Activated T-cell treated with anti-CD3 and anti-CD28 coated beads, Interleukin-2, amount 50 U/mL, for 4 hours (primary cell): ENCODE measurements at regions not wholly inside any gene's neighbourhood (a gene's known extent, or its start where the extent isn't known, plus 50 kb on each side); places are given as distances from the start of the nearest gene placed in this dataset.

Experiments
- ATAC-seq, 2 donors: fragments of 200-7000 bp; cut with Tn5 transposase; one replicate each; pipeline ENCODE4 v1.10.0; 2021
- DNase-seq: peaks from one replicate; pipeline ENCODE4 v3.0.0-alpha.2; 2020
- H3K27me3 Mint-ChIP-seq: one replicate; pipeline ENCODE4 v1.8.0; 2021; ENCODE audit warnings: low read depth, mixed read lengths
- H3K36me3 Mint-ChIP-seq: one replicate; pipeline ENCODE4 v1.8.0; 2022; ENCODE audit warnings: mixed read lengths; ENCODE audit not compliant: insufficient read depth
- H3K4me1 Mint-ChIP-seq: one replicate; pipeline ENCODE4 v1.8.0; 2021; ENCODE audit warnings: low read depth, mixed read lengths
- H3K4me3 Mint-ChIP-seq: one replicate; pipeline ENCODE4 v1.8.0; 2021; ENCODE audit warnings: mild to moderate bottlenecking, moderate library complexity, mixed read lengths
- H3K9me3 Mint-ChIP-seq: one replicate; pipeline ENCODE4 v1.8.0; 2021; ENCODE audit warnings: mixed read lengths

DNA sequence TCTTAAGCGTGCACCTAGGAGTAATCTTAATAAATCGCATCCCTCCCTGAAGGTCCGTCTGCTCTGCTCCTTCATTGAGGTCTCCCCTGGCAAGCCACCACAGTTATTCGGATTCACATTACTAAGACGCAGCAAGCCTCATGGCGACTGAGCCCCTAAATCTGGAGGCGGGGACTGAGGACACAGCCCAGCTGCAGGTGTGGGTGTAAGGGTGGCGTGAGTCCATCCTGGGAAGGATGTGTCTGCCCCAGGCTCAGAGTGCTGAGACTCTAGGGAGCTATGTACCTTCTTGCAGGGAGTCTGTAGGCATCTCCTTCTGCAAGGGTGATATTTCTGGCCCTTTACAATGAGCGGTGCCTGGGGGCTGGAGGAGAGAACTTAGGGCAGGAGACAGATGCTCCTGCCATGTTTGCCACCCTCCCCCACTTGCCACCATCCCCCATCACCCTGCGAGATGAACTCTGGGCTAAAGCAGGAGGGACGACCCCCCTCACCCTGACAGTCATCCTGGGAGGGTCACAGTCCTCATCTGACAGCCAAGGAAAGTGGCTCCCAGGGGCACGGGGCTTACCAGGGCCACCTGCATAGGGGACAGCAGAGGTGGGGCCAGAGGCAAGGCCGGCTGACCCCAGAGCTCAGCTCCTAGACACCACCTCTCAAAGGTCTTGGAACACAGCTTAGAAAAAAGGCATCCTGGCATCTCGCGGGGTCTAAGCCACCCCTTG lies 76.4 kb upstream of the FCN1 start:
- ATAC-seq (no peak), DNase-seq (no peak)
- no peak overlapping the region for H3K4me3 Mint-ChIP-seq
- no peaks in the 10 kb centered on the region for H3K9me3 Mint-ChIP-seq
- peaks cover 4% of the 10 kb centered on the region for H3K27me3 Mint-ChIP-seq
- H3K4me1 Mint-ChIP-seq = no peaks in the 10 kb centered on the region
- H3K36me3 Mint-ChIP-seq = no peaks in the 10 kb centered on the region

DNA sequence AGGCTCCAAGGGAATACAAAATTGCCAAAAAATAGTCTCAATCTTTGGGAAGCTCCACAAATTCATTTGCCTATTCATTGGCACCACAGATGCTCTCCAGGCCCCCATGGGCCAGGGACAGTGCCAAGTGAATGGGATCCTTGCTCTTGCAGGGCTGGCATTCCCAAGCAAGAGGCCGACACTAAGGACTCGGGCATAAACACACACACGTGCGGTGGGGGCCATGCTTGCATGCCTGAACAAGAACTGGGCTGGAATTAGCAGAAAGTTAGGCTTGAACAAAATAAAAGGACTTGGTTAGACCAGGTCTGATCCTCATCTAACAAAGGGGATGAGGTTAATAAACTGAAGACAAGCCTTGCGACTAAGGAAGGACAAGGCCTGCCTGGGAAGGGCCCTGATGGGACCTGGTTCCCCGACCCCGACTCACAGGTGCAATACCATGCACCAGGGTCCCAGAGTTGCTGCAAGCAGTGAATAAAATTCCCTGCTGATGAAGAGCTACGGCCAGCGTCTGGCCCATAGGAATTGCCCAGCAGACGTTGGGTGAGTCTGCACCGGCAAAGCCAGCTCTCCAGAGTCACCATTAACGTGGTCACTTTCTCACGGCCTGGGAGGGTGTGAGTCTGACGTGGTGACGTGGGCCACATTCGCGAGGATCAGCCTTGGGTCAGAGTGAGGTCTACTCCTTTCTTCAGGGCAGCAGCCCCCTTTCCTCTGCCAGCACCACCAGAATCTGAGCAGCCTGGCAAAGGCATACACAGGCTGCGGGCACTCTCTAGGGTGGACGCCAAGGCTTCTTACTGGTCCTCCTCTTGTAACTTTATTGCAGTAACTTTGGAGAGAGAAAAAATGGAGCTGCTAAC lies 77.4 kb upstream of the FCN1 start:
- no peak for DNase-seq
- H3K4me1 Mint-ChIP-seq = no peaks in the 10 kb centered on the region
- no peak overlapping the region for H3K4me3 Mint-ChIP-seq
- peaks cover 2% of the 10 kb centered on the region for H3K9me3 Mint-ChIP-seq
- no peak for ATAC-seq
- no peaks in the 10 kb centered on the region for H3K36me3 Mint-ChIP-seq
- peaks cover 4% of the 10 kb centered on the region for H3K27me3 Mint-ChIP-seq

DNA sequence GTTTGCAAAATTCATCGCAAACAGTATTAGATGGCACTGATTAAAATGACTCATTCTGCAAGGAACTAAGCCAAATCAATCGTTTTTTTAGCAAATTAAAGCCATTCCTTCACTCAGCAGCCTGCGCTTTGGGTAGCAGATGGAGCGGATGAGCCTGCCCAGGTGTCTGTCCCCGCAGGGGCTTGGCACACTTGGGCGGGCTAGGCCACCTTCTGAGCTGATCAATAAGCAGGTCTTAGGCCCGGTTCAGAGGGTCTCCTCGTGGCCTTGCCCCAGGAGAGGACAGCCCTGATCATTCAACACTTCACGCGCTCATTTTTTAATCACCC lies 78.0 kb upstream of the FCN1 start:
- Mint-ChIP-seq H3K4me3 (no peak overlapping the region), H3K4me1 (no peaks in the 10 kb centered on the region), H3K36me3 (no peaks in the 10 kb centered on the region), H3K27me3 (peaks cover 4% of the 10 kb centered on the region), H3K9me3 (peaks cover 8% of the 10 kb centered on the region)
- ATAC-seq (no peak), DNase-seq (no peak)

DNA sequence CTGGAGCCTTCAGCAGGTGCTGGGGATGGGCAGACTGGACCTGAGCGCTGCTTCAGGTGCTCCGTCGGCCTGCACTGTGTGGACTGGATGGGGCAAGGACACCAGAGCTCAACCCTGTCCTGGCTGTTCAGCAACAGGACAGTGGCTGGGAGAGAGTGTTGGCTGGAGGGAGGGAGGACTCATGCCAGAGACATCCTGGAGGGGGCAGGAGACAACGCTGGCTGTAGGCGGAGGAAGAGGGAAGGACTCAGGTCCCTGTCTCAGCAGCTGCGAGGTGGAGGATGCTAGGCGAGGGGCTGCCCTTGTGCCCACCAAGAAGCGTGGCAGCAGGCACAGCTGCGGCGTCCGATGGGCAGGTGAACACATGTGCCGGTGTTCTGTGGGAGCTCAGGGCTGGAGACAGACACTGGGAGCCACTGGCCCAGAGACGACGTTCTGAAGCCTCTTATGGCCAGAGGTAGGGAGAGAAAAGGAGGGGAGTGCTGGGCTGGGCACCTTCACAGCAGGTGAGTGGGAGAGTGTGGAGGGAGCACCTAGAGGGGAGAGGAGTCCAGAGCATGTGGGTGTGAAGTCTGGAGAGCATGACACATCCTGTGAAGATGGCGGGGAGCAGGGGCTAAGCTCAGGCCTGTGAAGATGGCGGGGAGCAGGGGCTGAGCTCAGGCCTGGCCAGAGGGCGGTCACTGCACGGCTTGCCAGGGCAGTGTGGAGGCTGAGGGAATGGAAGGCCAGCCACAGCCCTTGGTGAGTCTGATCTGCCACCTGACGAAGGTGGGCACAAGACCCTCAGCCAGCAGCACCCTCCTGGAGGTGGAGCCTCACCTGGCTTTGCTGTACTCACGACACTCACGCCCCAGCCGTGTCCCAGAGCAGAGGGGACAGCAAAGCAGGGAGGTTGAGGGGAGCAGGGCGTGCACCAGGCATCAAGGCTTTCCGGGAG lies 79.1 kb upstream of the FCN1 start:
- H3K4me1 Mint-ChIP-seq = no peaks in the 10 kb centered on the region
- no peaks in the 10 kb centered on the region for H3K36me3 Mint-ChIP-seq
- H3K4me3 Mint-ChIP-seq = no peak overlapping the region
- peaks cover 11% of the 10 kb centered on the region for H3K9me3 Mint-ChIP-seq
- ATAC-seq = no peak
- H3K27me3 Mint-ChIP-seq = peaks cover 4% of the 10 kb centered on the region
- DNase-seq = no peak

DNA sequence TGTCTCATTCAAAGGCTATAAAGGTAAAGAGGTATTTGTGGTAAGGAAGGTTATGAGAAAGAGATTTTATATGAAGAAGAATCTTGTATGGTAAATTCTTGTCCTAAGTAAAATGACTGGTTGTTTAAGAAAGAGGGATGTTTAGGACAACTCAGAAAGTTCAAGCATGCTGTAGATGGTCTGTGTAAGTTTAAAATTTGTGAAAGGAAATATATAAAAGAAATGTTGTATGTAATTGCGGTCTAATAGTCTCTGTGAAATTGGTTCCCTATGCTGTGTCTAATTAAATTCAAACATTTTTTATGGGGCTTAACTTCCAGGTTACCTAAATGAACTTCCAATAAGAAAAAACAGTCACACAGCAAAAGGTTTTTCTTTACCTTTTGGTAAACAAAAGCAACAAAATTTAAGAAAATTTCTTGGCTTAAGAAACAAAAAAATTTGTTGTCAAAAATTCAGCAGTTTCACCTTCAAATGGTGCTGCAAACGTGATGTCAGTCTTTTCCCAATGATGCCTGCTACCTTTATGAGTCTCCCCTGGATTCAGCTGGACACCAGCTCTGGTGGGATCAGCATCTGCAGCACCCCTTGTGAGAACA lies 83.0 kb upstream of the FCN1 start:
- no peaks in the 10 kb centered on the region for H3K4me1 Mint-ChIP-seq
- no peak for DNase-seq
- ATAC-seq = no peak
- H3K9me3 Mint-ChIP-seq = peaks cover 11% of the 10 kb centered on the region
- peaks cover 4% of the 10 kb centered on the region for H3K27me3 Mint-ChIP-seq
- no peaks in the 10 kb centered on the region for H3K36me3 Mint-ChIP-seq
- no peak overlapping the region for H3K4me3 Mint-ChIP-seq

DNA sequence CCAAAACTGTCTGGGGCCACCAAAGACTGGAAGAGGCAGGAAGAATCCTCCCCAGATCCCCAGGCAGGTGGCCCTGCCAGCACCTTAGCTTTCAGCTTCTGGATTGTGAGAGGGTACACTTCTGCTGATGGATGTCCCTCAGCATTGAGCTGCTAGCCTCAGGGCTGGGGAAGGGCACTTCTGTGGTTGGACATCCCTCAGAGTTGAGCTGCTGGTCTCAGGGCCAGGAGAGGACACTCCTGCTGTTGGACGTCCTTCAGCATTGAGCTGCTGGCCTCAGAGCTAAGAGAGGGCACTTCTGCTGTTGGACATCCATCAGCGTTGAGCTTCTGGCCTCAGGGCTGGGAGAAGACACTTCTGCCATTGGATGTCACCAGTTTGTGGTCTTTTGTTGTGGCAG lies 83.8 kb upstream of the FCN1 start:
- ATAC-seq (no peak), DNase-seq (no peak)
- Mint-ChIP-seq H3K4me3 (no peak overlapping the region), H3K27me3 (peaks cover 3% of the 10 kb centered on the region), H3K9me3 (peaks cover 11% of the 10 kb centered on the region), H3K36me3 (no peaks in the 10 kb centered on the region), H3K4me1 (no peaks in the 10 kb centered on the region)

DNA sequence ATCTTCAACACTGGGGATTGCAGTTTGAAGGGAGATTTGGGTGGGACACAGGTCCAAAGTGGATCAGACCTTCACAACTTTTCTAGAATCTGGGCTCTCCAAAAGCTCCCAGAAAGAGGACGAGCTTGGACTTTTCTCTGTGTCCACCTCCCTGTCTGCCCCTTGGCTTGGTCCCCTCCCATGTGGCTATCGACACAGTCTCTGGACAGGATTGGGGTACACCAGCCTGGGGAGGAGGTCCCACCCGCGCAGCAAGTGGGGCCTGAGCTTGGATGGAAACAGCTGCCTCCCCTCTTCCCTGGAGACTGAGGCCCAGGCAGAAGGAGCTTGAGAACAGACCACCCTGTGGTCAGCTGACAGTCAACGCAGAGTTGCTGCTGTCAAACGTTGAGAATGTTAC lies 84.6 kb upstream of the FCN1 start:
- H3K36me3 Mint-ChIP-seq = no peaks in the 10 kb centered on the region
- DNase-seq (no peak), ATAC-seq (no peak)
- H3K4me1 Mint-ChIP-seq = no peaks in the 10 kb centered on the region
- no peaks in the 10 kb centered on the region for H3K27me3 Mint-ChIP-seq
- H3K4me3 Mint-ChIP-seq = no peak overlapping the region
- H3K9me3 Mint-ChIP-seq = peaks cover 11% of the 10 kb centered on the region

DNA sequence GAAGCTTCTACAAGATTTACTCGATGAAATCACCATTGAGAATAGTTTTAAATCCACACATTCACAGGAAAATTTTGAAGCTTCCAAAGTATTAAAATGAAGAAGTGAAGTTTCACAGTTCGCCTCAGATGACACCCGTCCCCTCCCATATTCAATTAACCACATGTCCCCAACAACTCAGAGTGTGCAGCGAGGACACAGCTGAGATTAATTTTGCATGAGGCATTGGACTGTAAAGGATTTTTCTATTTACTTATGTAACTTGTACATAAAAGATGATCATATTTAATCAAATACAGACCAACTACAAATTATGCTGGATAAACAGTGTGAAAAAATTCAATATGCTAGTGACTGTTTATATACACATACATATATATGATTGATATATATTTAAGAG lies 84.7 kb upstream of the OLFM1 start:
- H3K4me3 Mint-ChIP-seq = no peak overlapping the region
- H3K27me3 Mint-ChIP-seq = no peaks in the 10 kb centered on the region
- ATAC-seq = no peak

DNA sequence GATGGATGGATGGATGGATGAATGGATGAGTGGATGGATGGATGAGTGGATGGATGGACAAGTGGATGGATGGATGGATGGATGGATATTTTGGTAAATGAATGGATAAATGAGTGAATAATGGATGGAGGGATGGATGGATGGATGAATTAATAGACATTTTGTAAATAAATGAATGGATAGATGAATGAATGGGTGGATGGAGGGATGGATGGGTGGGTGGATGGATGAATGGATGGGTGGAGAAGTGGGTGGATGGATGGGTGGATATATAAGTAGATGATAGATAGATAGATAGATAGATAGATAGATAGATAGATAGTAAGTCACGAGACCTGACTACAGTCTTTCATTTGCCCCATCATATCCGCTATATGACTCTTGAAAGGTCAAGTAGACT lies 82.7 kb upstream of the OLFM1 start:
- ATAC-seq (no peak), DNase-seq (no peak)
- H3K36me3 Mint-ChIP-seq = no peaks in the 10 kb centered on the region
- H3K4me3 Mint-ChIP-seq = no peak overlapping the region
- H3K9me3 Mint-ChIP-seq = peaks cover 11% of the 10 kb centered on the region
- no peaks in the 10 kb centered on the region for H3K4me1 Mint-ChIP-seq
- no peaks in the 10 kb centered on the region for H3K27me3 Mint-ChIP-seq

More for the DNA sequence above, 84.7 kb upstream of the OLFM1 start:
- no peaks in the 10 kb centered on the region for H3K36me3 Mint-ChIP-seq
- peaks cover 11% of the 10 kb centered on the region for H3K9me3 Mint-ChIP-seq
- H3K4me1 Mint-ChIP-seq = no peaks in the 10 kb centered on the region
- no peak for DNase-seq

DNA sequence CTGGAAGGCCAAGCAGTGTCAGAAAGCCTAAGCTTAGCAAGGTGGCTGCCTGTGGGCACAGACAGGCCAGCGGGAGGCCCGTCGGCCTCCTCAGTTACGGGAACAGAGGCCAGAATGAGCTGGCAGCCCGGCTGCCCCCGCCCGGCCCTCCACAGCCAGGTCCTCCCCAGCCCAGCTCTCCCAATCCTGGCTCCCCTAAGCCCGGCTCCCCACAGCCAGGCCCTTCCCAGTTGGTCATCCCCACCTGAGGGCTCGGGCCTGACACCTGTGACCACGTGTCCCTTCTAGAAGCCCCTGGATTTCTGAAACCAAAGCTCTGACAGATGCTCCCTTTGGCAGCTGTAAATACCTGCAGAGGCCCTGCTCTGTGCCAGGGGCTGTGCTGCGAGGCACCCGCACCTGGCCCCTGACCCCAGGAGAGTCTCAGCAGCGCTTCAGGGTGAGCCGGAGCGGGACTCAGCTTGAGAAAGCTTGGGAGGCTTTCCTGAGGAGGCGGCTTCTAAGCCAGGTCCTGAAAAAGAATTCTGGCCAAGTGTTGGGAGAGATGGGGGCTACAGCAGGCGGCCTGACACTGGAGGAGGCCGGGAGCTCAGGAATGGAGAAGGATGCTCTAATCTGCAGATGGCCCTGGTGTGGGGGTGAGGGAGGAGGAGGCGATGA lies 80.4 kb upstream of the OLFM1 start:
- Mint-ChIP-seq H3K36me3 (no peaks in the 10 kb centered on the region), H3K4me3 (no peak overlapping the region), H3K27me3 (no peaks in the 10 kb centered on the region), H3K9me3 (no peaks in the 10 kb centered on the region), H3K4me1 (no peaks in the 10 kb centered on the region)
- DNase-seq = no peak
- ATAC-seq = no peak

DNA sequence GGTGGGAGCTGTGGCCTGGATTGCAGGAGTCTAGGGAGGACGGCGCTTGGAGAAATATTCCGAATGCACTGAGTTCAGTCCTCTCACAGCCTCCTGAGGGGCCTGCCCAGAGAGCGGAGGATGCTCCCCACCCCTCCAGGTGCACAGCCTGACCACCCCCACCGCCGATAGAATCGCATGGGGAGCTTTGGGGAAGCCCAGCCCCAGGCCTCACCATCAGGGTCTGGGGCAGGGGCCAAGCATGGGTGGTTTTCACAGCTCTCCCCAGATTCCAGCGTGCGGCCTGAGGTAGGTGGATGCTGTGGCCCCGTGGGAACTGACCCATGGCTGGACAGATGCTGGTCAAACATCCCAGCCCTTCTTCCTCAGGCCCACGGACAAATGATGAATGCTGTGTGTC lies 79.9 kb upstream of the OLFM1 start:
- Mint-ChIP-seq H3K4me1 (no peaks in the 10 kb centered on the region), H3K4me3 (no peak overlapping the region), H3K27me3 (no peaks in the 10 kb centered on the region), H3K36me3 (no peaks in the 10 kb centered on the region), H3K9me3 (no peaks in the 10 kb centered on the region)
- no peak for ATAC-seq
- DNase-seq = no peak

DNA sequence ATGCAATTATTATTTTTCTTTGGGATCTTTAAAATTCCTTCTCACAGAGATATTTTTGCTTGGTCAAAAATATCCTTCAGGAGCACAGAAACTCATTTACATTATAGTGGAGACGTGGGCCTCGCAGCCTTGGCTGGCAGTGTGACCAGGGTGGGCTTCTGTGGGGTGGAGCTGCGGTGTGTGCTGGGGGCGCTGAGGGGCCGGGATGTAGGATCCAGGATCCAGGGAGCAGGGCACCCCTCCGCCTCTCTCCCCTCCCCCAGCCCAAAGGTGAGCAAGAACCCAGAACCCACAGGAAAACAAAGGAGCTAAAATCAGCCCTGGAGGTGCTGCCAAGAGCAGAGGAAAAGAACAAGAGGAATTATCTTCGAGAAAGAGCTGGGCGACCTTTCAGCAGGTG lies 79.1 kb upstream of the OLFM1 start:
- Mint-ChIP-seq H3K27me3 (no peaks in the 10 kb centered on the region), H3K4me1 (no peaks in the 10 kb centered on the region), H3K9me3 (no peaks in the 10 kb centered on the region), H3K4me3 (no peak overlapping the region), H3K36me3 (no peaks in the 10 kb centered on the region)
- DNase-seq (no peak), ATAC-seq (no peak)

DNA sequence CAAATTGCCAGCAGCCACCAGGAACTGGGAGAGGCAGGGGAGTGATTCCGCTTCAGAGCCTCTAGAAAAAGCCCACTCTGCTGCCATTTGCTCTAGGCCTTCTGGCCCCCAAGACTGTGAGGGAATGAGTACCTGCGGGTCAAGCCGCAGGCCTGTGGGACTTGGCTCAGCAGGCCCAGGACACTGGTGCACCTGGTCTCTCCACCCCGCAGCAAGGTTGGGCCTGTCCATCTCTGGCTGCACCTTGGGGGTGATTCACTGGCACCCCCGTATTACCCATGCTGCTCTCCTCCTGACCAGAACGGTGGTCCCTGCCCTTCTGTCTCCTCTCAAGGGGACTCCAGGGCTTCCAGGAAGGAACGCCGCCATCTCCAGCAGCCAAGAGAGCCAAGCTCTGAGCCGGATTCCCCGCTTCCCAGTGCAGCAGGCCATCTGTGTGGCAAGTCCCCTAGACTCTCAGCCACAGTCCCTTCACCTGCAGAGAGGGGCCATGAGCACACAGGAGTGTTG lies 78.4 kb upstream of the OLFM1 start:
- DNase-seq = no peak
- ATAC-seq = no peak
- H3K4me1 Mint-ChIP-seq = no peaks in the 10 kb centered on the region
- H3K36me3 Mint-ChIP-seq = no peaks in the 10 kb centered on the region
- no peak overlapping the region for H3K4me3 Mint-ChIP-seq
- no peaks in the 10 kb centered on the region for H3K9me3 Mint-ChIP-seq
- H3K27me3 Mint-ChIP-seq = peaks cover 3% of the 10 kb centered on the region
